SU-DHL-6 (cell line): ENCODE measurements at regions not wholly inside any gene's neighbourhood (a gene's known extent, or its start where the extent isn't known, plus 50 kb on each side); places are given as distances from the start of the nearest gene placed in this dataset.

Experiments used
- CTCF ChIP-seq: fragments of 200-600 bp; sonication (generic); IDR thresholded peaks from one replicate; pipeline ENCODE4 v1.5.1; 2017; ENCODE audit warnings: antibody characterized with exemption, mild to moderate bottlenecking, low read length, moderate library complexity; ENCODE audit not compliant: insufficient read depth, poor library complexity, severe bottlenecking
- EZH2phosphoT487 ChIP-seq: fragments of 200-600 bp; sonication (generic), shearing (Covaris generic); conservative IDR thresholded peaks from 2 replicates; pipeline ENCODE4 v1.6.1; 2018; ENCODE audit warnings: mild to moderate bottlenecking, antibody characterized with exemption, low read length, moderate library complexity, mixed read lengths

GRCh38 chr11:115933564-115933963, 429.3 kb upstream of the CADM1 start:
- TF ChIP-seq CTCF (no peak), EZH2phosphoT487 (no peak)
